8988T (cell line): ENCODE measurements at regions not wholly inside any gene's neighbourhood (a gene's known extent, or its start where the extent isn't known, plus 50 kb on each side); places are given as distances from the start of the nearest gene placed in this dataset.

Experiments used
- DNase-seq: peaks from one replicate; pipeline ENCODE4 v3.0.0; 2011

DNA sequence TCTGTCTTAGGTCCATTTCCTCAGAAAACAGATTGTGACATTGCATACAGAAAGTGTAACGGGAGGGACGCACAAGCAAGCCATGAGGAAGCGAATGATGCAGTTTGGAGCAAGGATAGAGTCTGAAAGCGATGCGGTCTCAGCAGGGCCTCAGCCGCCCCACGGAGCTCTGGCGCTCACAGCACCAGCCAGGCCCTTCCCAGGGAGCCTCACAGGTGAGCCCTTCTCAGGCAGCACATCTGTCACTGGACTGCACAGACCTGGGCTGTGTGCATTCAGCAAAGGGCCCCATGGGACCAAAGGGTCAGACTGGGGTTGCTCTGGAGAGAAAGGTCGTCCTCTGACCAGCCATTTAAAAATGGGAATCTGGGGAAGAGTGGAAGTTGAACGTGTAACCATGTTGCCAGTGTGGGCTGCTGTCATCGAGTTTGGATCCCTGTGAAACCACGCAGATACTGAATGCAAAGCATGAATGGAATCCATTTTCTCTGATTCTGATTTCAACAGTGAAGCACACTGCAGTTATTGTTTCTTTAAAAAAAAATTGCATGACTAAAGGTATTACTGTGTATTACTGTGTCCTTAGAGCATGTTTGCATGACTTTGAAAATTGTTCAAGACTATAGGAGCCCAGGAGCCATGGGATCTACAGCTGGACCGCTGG is 350.0 kb upstream of the AKR1E2 start:
- no peak for DNase-seq

DNA sequence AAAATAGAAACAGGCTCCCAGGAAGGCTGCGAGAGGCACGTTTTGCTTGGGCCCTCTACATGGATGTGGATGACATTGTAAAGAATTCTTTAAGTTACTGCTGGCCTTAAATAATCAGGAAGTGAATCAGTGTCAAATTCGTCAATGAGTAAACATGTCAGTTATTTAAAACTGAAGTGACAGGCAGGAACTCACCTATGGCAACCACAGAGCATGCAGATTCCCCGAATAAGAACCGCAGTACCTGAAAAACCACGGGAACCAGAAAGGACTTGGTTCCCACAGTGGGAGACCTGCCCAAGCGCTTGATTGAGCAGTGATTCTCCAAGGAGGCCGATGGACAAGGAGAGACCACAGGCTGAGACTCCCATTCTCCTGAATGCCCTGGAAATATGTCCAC is 351.2 kb upstream of the AKR1E2 start:
- DNase-seq, result no peak

- no peak for DNase-seq
Observed at GRCh38 chr10:4473977-4474376, 352.0 kb upstream of the AKR1E2 start.

DNA sequence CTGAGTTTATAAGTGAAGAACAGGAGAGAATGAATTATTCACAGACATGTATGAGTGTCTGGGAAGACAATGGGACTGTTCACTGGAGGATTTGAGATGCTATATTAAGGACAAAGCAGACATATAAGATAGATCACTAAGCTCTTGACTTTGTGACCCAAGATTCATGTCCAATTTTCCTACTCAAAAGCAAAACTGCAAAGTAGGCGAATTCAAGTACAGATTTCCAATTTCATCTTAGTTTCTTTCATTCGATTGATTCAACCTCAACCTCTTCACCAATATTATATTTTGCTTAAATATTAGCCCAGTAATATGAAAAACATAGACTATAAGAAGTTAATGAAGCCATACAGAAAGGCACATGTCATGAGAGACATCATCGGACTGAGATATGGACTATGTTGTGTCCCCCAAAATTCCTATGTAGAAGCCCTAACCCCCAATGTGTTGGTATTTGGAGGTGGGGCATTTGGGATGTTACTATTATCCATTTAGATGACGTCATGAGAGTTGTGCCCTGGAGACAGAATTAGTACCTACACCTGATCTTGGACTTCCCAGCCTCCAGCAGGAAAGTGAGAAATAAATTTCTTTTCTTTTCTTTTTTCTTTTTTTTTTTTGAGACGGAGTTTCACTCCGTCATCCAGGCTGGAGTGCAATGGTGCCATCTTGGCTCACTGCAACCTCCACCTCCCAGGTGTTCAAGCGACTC is 353.7 kb upstream of the AKR1E2 start:
- no peak for DNase-seq

GRCh38 chr10:4470231-4470835 is 355.7 kb upstream of the AKR1E2 start:
- DNase-seq, result no peak

DNA sequence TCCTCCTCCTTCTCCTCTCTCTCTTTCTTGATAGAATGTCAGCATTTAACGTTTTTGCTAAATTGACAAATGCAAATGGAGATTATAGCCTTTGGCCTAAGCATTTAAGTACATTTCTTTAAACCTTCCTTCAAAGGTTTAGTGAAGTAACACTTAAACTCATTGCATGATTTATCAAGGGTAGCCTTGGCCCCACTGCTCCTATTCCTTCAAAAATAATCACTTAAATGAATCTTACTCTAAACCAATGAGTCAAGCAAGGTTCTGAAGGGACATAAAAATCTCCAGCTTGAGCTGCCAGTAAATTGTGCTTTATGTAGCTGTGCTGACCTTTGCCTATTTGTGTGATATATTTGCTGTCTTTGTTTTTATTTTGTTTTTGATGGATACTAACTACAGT is 358.5 kb upstream of the AKR1E2 start:
- no peak for DNase-seq

DNA sequence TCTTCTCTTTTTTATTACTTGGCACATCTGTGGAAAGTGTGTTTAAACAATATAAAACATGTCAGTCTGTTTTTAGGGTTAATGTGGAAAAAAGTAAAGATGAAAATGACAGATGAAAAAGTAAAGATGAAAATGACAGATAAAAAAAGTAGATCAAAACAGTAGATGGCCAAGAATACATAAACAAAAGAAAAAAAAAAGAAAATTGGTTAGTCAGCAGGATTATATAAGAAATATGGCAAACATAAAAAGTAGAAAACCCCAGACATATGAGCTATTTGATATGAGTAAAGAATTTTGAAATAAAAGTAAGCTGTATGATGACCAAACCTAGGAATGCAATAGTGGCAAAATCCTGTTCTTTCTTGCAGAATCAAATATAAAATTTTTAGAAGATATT is 365.7 kb upstream of the AKR1E2 start:
- DNase-seq, result no peak

GRCh38 chr10:4459531-4459930 is 366.5 kb upstream of the AKR1E2 start:
- DNase-seq, result no peak

GRCh38 chr10:4457597-4457996 is 368.4 kb upstream of the AKR1E2 start:
- no peak for DNase-seq

- DNase-seq, result no peak
Observed at GRCh38 chr10:4456776-4457175, 369.2 kb upstream of the AKR1E2 start.

GRCh38 chr10:4456279-4456678 is 369.7 kb upstream of the AKR1E2 start:
- no peak for DNase-seq

- DNase-seq, result no peak
Observed at GRCh38 chr10:4453950-4454349, 372.1 kb upstream of the AKR1E2 start.

- no peak for DNase-seq
Observed at GRCh38 chr10:4453276-4453675, 372.7 kb upstream of the AKR1E2 start.

DNA sequence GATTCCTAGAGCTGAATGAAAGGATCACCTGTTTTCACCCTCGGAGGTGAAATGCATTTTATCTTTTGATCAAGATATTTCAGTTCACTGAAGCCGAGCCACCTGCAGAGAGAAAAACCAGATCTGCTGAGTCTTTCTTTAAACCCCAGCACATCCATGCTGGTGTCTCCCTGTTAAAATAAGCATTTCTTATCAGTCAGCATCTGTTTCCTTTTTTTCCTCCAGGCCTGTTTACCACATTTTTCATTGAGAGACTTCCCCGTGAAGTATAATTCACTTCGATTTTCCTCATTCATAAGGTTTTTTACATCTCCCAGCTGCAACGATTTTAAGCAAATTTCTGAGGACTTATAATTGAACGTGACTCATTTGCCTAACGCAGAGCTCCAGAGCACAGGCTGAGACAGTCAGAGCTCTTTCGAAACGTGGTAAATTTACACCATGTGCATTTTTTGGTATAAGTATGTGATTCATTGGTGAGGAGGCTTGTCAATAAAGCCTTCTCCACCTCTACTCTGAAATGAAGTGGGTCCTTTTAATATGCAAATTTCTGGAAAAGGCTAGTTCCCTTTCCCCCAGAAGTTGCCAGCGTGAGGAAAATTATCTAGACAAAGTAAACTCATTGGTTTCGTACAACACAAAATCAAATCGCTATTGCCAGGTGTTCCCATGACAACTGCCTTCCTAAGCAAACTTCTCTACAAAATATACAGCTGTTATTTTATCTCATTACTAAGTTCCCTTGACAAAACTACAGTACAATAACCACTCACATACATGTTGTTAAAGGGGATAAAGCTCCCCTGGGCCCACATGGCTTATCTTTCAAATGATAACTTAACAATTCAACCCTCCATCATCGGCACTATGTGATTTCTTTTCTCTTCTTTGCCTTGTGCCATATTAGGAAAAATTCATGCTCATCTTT is 374.8 kb upstream of the AKR1E2 start:
- DNase-seq, result no peak

DNA sequence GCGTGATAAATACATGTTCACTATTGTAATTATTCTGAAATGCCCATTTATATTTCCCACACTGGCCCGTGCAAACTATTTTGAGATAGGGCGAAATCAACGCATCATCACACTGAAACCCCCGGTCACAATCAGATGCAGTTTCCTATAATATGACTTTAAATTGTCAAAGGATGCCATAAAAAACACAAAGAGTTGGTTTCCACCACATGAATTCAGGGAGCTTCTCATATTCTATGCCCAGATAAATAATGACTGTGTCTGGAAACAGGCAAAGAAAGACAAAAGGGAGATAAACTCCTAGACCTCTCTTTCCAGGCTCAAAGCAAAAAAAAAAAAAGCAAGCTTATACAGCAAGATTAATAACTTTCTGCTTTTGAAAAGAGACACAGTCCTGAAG is 375.8 kb upstream of the AKR1E2 start:
- no peak for DNase-seq

GRCh38 chr10:4448030-4448429 is 378.0 kb upstream of the AKR1E2 start:
- no peak for DNase-seq

DNA sequence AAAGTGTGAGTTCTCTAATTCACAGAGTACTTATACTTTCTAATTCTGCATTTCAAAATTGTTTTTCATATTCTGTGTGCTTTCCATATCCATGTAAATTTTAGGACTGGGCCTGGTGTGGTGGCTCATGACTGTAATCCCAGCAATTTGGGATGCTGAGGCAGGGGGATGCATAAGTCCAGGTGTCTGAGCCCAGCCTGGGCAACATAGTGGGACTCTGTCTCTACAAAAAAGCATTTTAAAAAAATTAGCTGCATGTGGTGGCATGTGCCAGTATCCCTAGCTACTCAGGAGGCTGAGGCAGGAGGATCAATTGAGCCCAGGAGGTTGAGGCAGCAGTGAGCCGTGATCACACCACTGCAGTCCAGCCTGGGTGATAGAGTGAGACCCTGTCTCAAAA is 382.6 kb upstream of the AKR1E2 start:
- no peak for DNase-seq

- no peak for DNase-seq
Observed at GRCh38 chr10:4442296-4442695, 383.7 kb upstream of the AKR1E2 start.

DNA sequence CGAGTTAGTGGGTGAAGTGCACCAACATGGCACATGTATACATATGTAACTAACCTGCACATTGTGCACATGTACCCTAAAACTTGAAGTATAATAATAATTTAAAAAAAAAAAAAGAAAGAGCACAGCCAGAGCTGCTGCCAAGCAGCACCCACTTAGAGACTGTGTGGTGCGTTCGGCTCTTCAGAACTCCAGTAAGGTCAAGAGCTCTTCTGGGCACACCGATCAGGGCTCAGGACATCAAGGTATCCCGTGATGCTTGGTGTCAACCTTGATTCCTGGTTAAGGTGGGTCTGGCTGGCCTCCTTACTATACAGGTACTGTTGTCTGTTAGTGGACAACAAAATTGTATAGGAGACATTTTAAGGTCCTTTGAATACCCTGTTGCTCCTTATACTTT is 385.7 kb upstream of the AKR1E2 start:
- no peak for DNase-seq

DNA sequence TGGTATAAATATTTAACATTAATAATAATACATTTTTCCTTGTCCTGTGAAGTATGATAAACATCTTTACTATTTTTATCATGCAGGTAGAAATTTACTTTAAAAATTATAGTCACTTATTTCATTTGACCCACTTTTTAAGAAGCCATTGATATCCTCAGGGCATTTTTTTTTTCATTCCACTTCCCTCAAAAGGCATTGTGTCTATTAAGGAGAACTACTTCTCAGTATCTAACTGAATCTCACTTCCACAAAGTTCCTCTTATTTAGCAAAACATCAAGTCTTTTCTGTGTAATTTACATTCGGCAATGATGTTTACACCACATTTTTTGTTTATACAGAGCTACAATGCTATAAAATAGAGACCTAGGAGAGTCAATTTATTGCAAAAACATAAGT is 388.2 kb upstream of the AKR1E2 start:
- DNase-seq, result no peak

- DNase-seq, result no peak
Observed at GRCh38 chr10:4437061-4437460, 388.9 kb upstream of the AKR1E2 start.

GRCh38 chr10:4436103-4436502 is 389.9 kb upstream of the AKR1E2 start:
- DNase-seq, result no peak

DNA sequence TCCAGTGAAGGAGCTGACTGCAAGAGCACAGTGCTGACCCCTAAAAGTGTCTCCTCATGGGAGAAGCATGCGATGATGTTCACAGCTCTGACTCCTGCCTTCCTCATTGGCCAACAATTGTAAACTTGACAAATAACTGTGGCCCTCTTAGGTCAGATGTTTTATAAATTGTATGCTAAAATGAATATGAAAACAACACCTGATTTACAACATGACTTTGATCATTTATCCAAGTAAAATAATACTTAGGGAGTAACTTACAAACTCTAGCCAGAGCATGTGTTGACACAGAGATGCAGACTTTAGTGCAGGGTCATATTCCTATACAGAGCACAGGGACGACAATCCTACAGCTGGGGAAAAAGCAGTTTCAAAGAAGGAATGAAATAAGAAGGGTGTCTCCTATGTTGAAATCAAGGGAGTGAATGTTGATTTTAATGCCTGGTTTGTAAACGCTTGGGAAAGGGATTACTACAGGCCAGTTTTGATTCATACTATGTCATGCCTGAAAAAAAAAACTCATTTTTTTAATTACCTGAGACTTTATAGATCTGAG is 391.4 kb upstream of the AKR1E2 start:
- DNase-seq, result no peak
